Stomach (tissue), 4 donors: ENCODE measurements at regions not wholly inside any gene's neighbourhood (a gene's known extent, or its start where the extent isn't known, plus 50 kb on each side); places are given as distances from the start of the nearest gene placed in this dataset.

Experiments
- EP300 ChIP-seq: sonication (generic); formaldehyde crosslinking; IDR thresholded peaks from one replicate; pipeline ENCODE4 v1.6.1; 2017; ENCODE audit warnings: antibody characterized with exemption
- POLR2A ChIP-seq, 4 donors: fragments of 450-650 bp; IDR thresholded peaks; one replicate each; pipeline ENCODE4 v1.6.1; 2016; ENCODE audit warnings: antibody characterized with exemption in 4 of 4, control low read depth in 2 of 4, mild to moderate bottlenecking in 1 of 4, moderate library complexity in 1 of 4
- POLR2AphosphoS5 ChIP-seq, 3 donors: sonication (generic); formaldehyde crosslinking; IDR thresholded peaks; one replicate each; pipeline ENCODE4 v1.6.1; 2016; ENCODE audit warnings: antibody characterized with exemption in 3 of 3
- TF ChIP-seq, protein P1 (sequence below), 7 experiments: fragments of 450-650 bp in 4 of 7; fragments of 200-600 bp in 3 of 7; sonication (generic) in 3 of 7; IDR thresholded peaks; one replicate each; pipeline ENCODE4 v1.5.1; 2016 to 2019; ENCODE audit warnings: antibody characterized with exemption in 7 of 7, control low read depth in 2 of 7, mild to moderate bottlenecking in 1 of 7

GRCh38 chr3:14331251-14331650 lies 71.2 kb upstream of the SLC6A6 start:
- TF ChIP-seq, protein P1, sequence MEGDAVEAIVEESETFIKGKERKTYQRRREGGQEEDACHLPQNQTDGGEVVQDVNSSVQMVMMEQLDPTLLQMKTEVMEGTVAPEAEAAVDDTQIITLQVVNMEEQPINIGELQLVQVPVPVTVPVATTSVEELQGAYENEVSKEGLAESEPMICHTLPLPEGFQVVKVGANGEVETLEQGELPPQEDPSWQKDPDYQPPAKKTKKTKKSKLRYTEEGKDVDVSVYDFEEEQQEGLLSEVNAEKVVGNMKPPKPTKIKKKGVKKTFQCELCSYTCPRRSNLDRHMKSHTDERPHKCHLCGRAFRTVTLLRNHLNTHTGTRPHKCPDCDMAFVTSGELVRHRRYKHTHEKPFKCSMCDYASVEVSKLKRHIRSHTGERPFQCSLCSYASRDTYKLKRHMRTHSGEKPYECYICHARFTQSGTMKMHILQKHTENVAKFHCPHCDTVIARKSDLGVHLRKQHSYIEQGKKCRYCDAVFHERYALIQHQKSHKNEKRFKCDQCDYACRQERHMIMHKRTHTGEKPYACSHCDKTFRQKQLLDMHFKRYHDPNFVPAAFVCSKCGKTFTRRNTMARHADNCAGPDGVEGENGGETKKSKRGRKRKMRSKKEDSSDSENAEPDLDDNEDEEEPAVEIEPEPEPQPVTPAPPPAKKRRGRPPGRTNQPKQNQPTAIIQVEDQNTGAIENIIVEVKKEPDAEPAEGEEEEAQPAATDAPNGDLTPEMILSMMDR (IDR thresholded peaks at IDR 0.05) = no peak
- no peak for TF ChIP-seq POLR2A (IDR thresholded peaks at IDR 0.05)
- no peak for TF ChIP-seq EP300
- TF ChIP-seq POLR2AphosphoS5 (IDR thresholded peaks at IDR 0.05) = no peak
